ENCODE measurements at regions not wholly inside any gene's neighbourhood (a gene's known extent, or its start where the extent isn't known, plus 50 kb on each side); places are given as distances from the start of the nearest gene placed in this dataset.

GRCh38 chr2:150020221-150020620, 432.6 kb upstream of the MMADHC start:
- no peaks in the 10 kb centered on the region for H3K36me3 ChIP-seq

GRCh38 chr2:150019063-150019462, 431.5 kb upstream of the MMADHC start:
- no peak for TF ChIP-seq CTCF (IDR thresholded peaks at IDR 0.05; ENCODE audit: low read depth, low read length)
- H3K4me1 ChIP-seq: no peaks in the 10 kb centered on the region
- H3K36me3 ChIP-seq: no peaks in the 10 kb centered on the region
- no peaks in the 10 kb centered on the region for H3K9me3 ChIP-seq
- DNase-seq: no peak
- no peak overlapping the region for H3K4me3 ChIP-seq (ENCODE audit: low read depth, low read length)
- no peaks in the 10 kb centered on the region for H3K27me3 ChIP-seq

More at GRCh38 chr2:150020221-150020620, 432.6 kb upstream of the MMADHC start:
- TF ChIP-seq CTCF (IDR thresholded peaks at IDR 0.05; ENCODE audit: low read depth, low read length): no peak
- no peak for DNase-seq
- no peaks in the 10 kb centered on the region for H3K4me1 ChIP-seq
- H3K4me3 ChIP-seq (ENCODE audit: low read depth, low read length): no peak overlapping the region
- no peaks in the 10 kb centered on the region for H3K27me3 ChIP-seq
- no peaks in the 10 kb centered on the region for H3K9me3 ChIP-seq

- no peak for TF ChIP-seq CTCF (IDR thresholded peaks at IDR 0.05; ENCODE audit: low read depth, low read length)
- H3K9me3 ChIP-seq: no peaks in the 10 kb centered on the region
- H3K4me1 ChIP-seq: no peaks in the 10 kb centered on the region
- H3K27me3 ChIP-seq: no peaks in the 10 kb centered on the region
- H3K36me3 ChIP-seq: no peaks in the 10 kb centered on the region
- H3K4me3 ChIP-seq (ENCODE audit: low read depth, low read length): no peak overlapping the region
- DNase-seq: no peak
Observed at GRCh38 chr2:150012986-150013385, 425.4 kb upstream of the MMADHC start.

- Histone ChIP-seq H3K27me3 (no peaks in the 10 kb centered on the region), H3K4me1 (no peaks in the 10 kb centered on the region), H3K4me3 (ENCODE audit: low read depth, low read length) (no peak overlapping the region), H3K9me3 (no peaks in the 10 kb centered on the region), H3K36me3 (no peaks in the 10 kb centered on the region)
- DNase-seq: no peak
- TF ChIP-seq CTCF (IDR thresholded peaks at IDR 0.05; ENCODE audit: low read depth, low read length): no peak
Observed at GRCh38 chr2:150011161-150011730, 423.7 kb upstream of the MMADHC start.

- no peaks in the 10 kb centered on the region for H3K36me3 ChIP-seq
- no peaks in the 10 kb centered on the region for H3K4me1 ChIP-seq
- H3K27me3 ChIP-seq: no peaks in the 10 kb centered on the region
- no peak for TF ChIP-seq CTCF (IDR thresholded peaks at IDR 0.05; ENCODE audit: low read depth, low read length)
- no peaks in the 10 kb centered on the region for H3K9me3 ChIP-seq
- DNase-seq: no peak
- no peak overlapping the region for H3K4me3 ChIP-seq (ENCODE audit: low read depth, low read length)
Observed at GRCh38 chr2:150008901-150009300, 421.3 kb upstream of the MMADHC start.

GRCh38 chr2:150007815-150008430, 420.3 kb upstream of the MMADHC start:
- Histone ChIP-seq H3K27me3 (no peaks in the 10 kb centered on the region), H3K36me3 (no peaks in the 10 kb centered on the region), H3K4me1 (no peaks in the 10 kb centered on the region), H3K4me3 (ENCODE audit: low read depth, low read length) (no peak overlapping the region), H3K9me3 (no peaks in the 10 kb centered on the region)
- TF ChIP-seq CTCF (IDR thresholded peaks at IDR 0.05; ENCODE audit: low read depth, low read length): no peak
- no peak for DNase-seq

Measured in BE2C (cell line).